ENCODE measurements at regions not wholly inside any gene's neighbourhood (a gene's known extent, or its start where the extent isn't known, plus 50 kb on each side); places are given as distances from the start of the nearest gene placed in this dataset.

DNA sequence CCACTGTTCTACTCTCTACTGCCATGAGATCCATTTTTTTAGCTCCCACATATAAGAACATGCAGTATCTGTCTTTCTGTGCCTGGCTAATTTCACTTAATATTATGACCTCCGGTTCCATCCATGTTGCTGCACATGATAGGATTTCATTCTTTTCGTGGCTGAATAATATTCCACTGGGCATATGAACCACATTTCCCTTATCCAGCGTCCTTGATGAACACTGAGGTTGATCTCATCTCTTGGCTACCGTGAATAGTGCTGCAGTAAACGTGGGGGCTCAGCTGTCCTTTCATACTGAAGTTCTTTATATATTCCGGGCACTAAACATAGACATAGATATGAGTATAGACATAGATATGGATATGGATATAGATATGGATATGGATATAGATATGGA, 109.3 kb upstream of the TNRC6C start (continued):
- TF ChIP-seq E2F6 (IDR thresholded peaks at IDR 0.05), result no peak
- TF ChIP-seq, protein P1, sequence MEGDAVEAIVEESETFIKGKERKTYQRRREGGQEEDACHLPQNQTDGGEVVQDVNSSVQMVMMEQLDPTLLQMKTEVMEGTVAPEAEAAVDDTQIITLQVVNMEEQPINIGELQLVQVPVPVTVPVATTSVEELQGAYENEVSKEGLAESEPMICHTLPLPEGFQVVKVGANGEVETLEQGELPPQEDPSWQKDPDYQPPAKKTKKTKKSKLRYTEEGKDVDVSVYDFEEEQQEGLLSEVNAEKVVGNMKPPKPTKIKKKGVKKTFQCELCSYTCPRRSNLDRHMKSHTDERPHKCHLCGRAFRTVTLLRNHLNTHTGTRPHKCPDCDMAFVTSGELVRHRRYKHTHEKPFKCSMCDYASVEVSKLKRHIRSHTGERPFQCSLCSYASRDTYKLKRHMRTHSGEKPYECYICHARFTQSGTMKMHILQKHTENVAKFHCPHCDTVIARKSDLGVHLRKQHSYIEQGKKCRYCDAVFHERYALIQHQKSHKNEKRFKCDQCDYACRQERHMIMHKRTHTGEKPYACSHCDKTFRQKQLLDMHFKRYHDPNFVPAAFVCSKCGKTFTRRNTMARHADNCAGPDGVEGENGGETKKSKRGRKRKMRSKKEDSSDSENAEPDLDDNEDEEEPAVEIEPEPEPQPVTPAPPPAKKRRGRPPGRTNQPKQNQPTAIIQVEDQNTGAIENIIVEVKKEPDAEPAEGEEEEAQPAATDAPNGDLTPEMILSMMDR (IDR thresholded peaks at IDR 0.05; ENCODE audit: control extremely low read depth in 1 of 3, insufficient read depth in 1 of 3, low read depth in 1 of 3, low read length in 3 of 3), result no peak
